HCT116 (cell line): ENCODE measurements at regions not wholly inside any gene's neighbourhood (a gene's known extent, or its start where the extent isn't known, plus 50 kb on each side); places are given as distances from the start of the nearest gene placed in this dataset.

Experiments
- ATAC-seq: fragments of 200-7000 bp; cut with Tn5 transposase; 2 replicates; pipeline ENCODE4 v1.9.1; 2020; ENCODE audit warnings: mild to moderate bottlenecking, moderate library complexity
- BruUV-seq: library from RNA; stranded (reverse); fragments of 400-500 nt; replicated peaks from 2 replicates; lab custom pipeline; 2021; lab: Mats Ljungman, UMichigan
- CTCF ChIA-PET: fragments of 300-600 bp; sonication (Branson Sonifier 250); formaldehyde crosslinking; loops from one replicate; lab custom pipeline; 2021; ENCODE audit warnings: antibody characterized with exemption; lab: Charles Lee
- POLR2A ChIA-PET: fragments of 300-600, 350-600 bp; sonication (Branson Sonifier 250); formaldehyde crosslinking; loops from one replicate; lab custom pipeline; 2021; ENCODE audit warnings: antibody characterized with exemption; lab: Charles Lee
- RAD21 ChIA-PET, 2 experiments: fragments of 300-600 bp; sonication (Branson Sonifier 250); formaldehyde crosslinking; loops; one replicate each; lab custom pipeline; 2023; ENCODE audit warnings: low total read pairs in 2 of 2; ENCODE audit not compliant: uncharacterized antibody in 2 of 2, unreplicated experiment in 2 of 2, low non-redundant PET in 1 of 2; lab: Charles Lee
- DNase-seq: peaks from one replicate; pipeline ENCODE4 v3.0.0-alpha.2; 2010; ENCODE audit warnings: low read depth, low spot score
- H2AFZ ChIP-seq: fragments of 200-600 bp; shearing (Covaris generic), sonication (generic); 2 replicates; pipeline ENCODE4 v1.6.1; 2017; ENCODE audit warnings: low read depth, mixed run types, mixed read lengths, antibody characterized with exemption, low read length; ENCODE audit not compliant: poor library complexity, severe bottlenecking
- H3K27ac ChIP-seq: 2 replicates; pipeline ENCODE4 v1.5.1; 2012; ENCODE audit warnings: low read depth, low read length
- H3K27me3 ChIP-seq: fragments of 200-600 bp; sonication (generic); 2 replicates; pipeline ENCODE4 v1.6.1; 2016; ENCODE audit warnings: mixed run types, low read length, mixed read lengths; ENCODE audit not compliant: insufficient read depth
- H3K36me3 ChIP-seq, 2 experiments: fragments of 200-500 bp in 1 of 2; fragments of 200-600 bp in 1 of 2; sonication (Bioruptor generic) in 1 of 2; sonication (generic) in 1 of 2; 2 replicates each; pipeline versions ENCODE4 v1.5.1 to v1.6.1; 2014 to 2016; ENCODE audit warnings: low read length in 2 of 2, inconsistent platforms in 1 of 2, mixed read lengths in 1 of 2, mixed run types in 1 of 2; ENCODE audit not compliant: insufficient read depth in 2 of 2, control insufficient read depth in 1 of 2
- H3K4me1 ChIP-seq, 2 experiments: fragments of 200-600 bp in 1 of 2; sonication (generic) in 1 of 2; 2 replicates each; pipeline versions ENCODE4 v1.5.1 to v1.6.1; 2012 to 2017; ENCODE audit warnings: low read length in 2 of 2, inconsistent platforms in 1 of 2, mild to moderate bottlenecking in 1 of 2, mixed read lengths in 1 of 2, mixed run types in 1 of 2, moderate library complexity in 1 of 2; ENCODE audit not compliant: insufficient read depth in 2 of 2, control insufficient read depth in 1 of 2
- H3K4me2 ChIP-seq: fragments of 200-600 bp; sonication (generic); 2 replicates; pipeline ENCODE4 v1.6.1; 2017; ENCODE audit warnings: mixed run types, low read length, mixed read lengths
- H3K4me3 ChIP-seq, 2 experiments: fragments of 200-600 bp in 1 of 2; sonication (generic) in 1 of 2; replicated peaks in 1 of 2; 2 replicates each; pipeline ENCODE4 v1.5.1; 2011 to 2016; ENCODE audit warnings: low read length in 2 of 2, control low read depth in 1 of 2, low read depth in 1 of 2, mild to moderate bottlenecking in 1 of 2, mixed read lengths in 1 of 2, mixed run types in 1 of 2
- H3K79me2 ChIP-seq: fragments of 200-600 bp; sonication (generic); 2 replicates; pipeline ENCODE4 v1.6.1; 2017; ENCODE audit warnings: mild to moderate bottlenecking, mixed run types, low read length, moderate library complexity, mixed read lengths; ENCODE audit not compliant: insufficient read depth
- H3K9ac ChIP-seq: fragments of 200-600 bp; sonication (generic); 2 replicates; pipeline ENCODE4 v1.6.1; 2016; ENCODE audit warnings: low read length, mixed read lengths
- H3K9me2 ChIP-seq: fragments of 200-600 bp; sonication (generic), shearing (Covaris generic); 2 replicates; pipeline ENCODE4 v1.6.1; 2017; ENCODE audit warnings: mixed run types, mild to moderate bottlenecking, moderate library complexity; ENCODE audit not compliant: insufficient read depth
- H3K9me3 ChIP-seq, 2 experiments: fragments of 200-500 bp in 1 of 2; fragments of 200-600 bp in 1 of 2; sonication (Bioruptor generic) in 1 of 2; sonication (generic) in 1 of 2; 2 replicates each; pipeline ENCODE4 v1.6.1; 2014 to 2017; ENCODE audit warnings: low read length in 2 of 2, mixed read lengths in 2 of 2, inconsistent platforms in 1 of 2, low read depth in 1 of 2, mild to moderate bottlenecking in 1 of 2, mixed run types in 1 of 2, moderate library complexity in 1 of 2; ENCODE audit not compliant: control insufficient read depth in 1 of 2, insufficient read depth in 1 of 2
- H4K20me1 ChIP-seq: fragments of 200-600 bp; sonication (generic), shearing (Covaris generic); 2 replicates; pipeline ENCODE4 v1.6.1; 2017; ENCODE audit warnings: mixed run types, mild to moderate bottlenecking, moderate library complexity; ENCODE audit not compliant: insufficient read depth
- ATF3 ChIP-seq: IDR thresholded peaks from 2 replicates; pipeline ENCODE4 v1.6.1; 2012
- CBX3 ChIP-seq: IDR thresholded peaks from 2 replicates; pipeline ENCODE4 v1.6.1; 2012; ENCODE audit warnings: low read depth
- CEBPB ChIP-seq: IDR thresholded peaks from 2 replicates; pipeline ENCODE4 v1.6.1; 2012; ENCODE audit warnings: low read depth
- CTCF ChIP-seq, 3 experiments: fragments of 200-600 bp in 1 of 3; sonication (generic) in 1 of 3; IDR thresholded peaks in 2 of 3; conservative IDR thresholded peaks in 1 of 3; 2 replicates each; pipeline ENCODE4 v1.5.1; 2012 to 2017; ENCODE audit warnings: low read depth in 2 of 3, low read length in 2 of 3, antibody characterized with exemption in 1 of 3, borderline replicate concordance in 1 of 3, control low read depth in 1 of 3, mild to moderate bottlenecking in 1 of 3, mixed read lengths in 1 of 3, mixed run types in 1 of 3, moderate library complexity in 1 of 3; ENCODE audit not compliant: insufficient read depth in 1 of 3
- EGR1 ChIP-seq: IDR thresholded peaks from 2 replicates; pipeline ENCODE4 v1.6.1; 2012; ENCODE audit warnings: low read depth
- EZH2 ChIP-seq: fragments of 200-600 bp; sonication (generic); IDR thresholded peaks from 2 replicates; pipeline ENCODE4 v1.6.1; 2017; ENCODE audit warnings: antibody characterized with exemption, mixed run types
- EZH2phosphoT487 ChIP-seq: fragments of 200-600 bp; IDR thresholded peaks from 2 replicates; pipeline ENCODE4 v1.6.1; 2018; ENCODE audit warnings: antibody characterized with exemption, borderline replicate concordance
- FOSL1 ChIP-seq: IDR thresholded peaks from 2 replicates; pipeline ENCODE4 v1.6.1; 2012; ENCODE audit warnings: low read depth
- JUND ChIP-seq: IDR thresholded peaks from 2 replicates; pipeline ENCODE4 v1.6.1; 2012
- POLR2A ChIP-seq: IDR thresholded peaks from 2 replicates; pipeline ENCODE4 v1.7.0; 2011; ENCODE audit warnings: borderline replicate concordance; ENCODE audit not compliant: insufficient read depth, insufficient read length; ENCODE audit errors: extremely low read depth
- POLR2AphosphoS5 ChIP-seq: IDR thresholded peaks from 2 replicates; pipeline ENCODE4 v1.6.1; 2011; ENCODE audit warnings: mild to moderate bottlenecking, low read depth, low read length, moderate library complexity
- RAD21 ChIP-seq: IDR thresholded peaks from 2 replicates; pipeline ENCODE4 v1.6.1; 2012; ENCODE audit warnings: low read depth, mild to moderate bottlenecking
- SIN3A ChIP-seq: IDR thresholded peaks from 2 replicates; pipeline ENCODE4 v1.6.1; 2012; ENCODE audit warnings: low read depth
- SP1 ChIP-seq: IDR thresholded peaks from 2 replicates; pipeline ENCODE4 v1.6.1; 2012; ENCODE audit warnings: low read depth
- SRF ChIP-seq: IDR thresholded peaks from 2 replicates; pipeline ENCODE4 v1.6.1; 2012; ENCODE audit warnings: low read depth
- TCF7L2 ChIP-seq: IDR thresholded peaks from 2 replicates; pipeline ENCODE4 v1.7.0; 2011; ENCODE audit warnings: borderline replicate concordance, inconsistent platforms; ENCODE audit not compliant: insufficient read depth, insufficient read length; ENCODE audit errors: extremely low read depth
- YY1 ChIP-seq: IDR thresholded peaks from 2 replicates; pipeline ENCODE4 v1.6.1; 2011; ENCODE audit warnings: low read length, low read depth, moderate library complexity, mild to moderate bottlenecking; ENCODE audit not compliant: insufficient replicate concordance; ENCODE audit errors: extremely low read depth
- ZFX ChIP-seq: fragments of 450-650 bp; IDR thresholded peaks from 2 replicates; pipeline ENCODE4 v1.6.1; 2017
- ZNF274 ChIP-seq: fragments of 200-500 bp; sonication (Bioruptor generic); IDR thresholded peaks from 2 replicates; pipeline ENCODE4 v1.6.1; 2014; ENCODE audit warnings: mild to moderate bottlenecking, low read depth, low read length, inconsistent platforms
- intact Hi-C: fragments of 100-400 bp; cut with micrococcal nuclease; formaldehyde crosslinking; loops from 2 replicates; pipeline ENCODE4 v1.10.0; 2022

GRCh38 chr17:63040816-63041215 is 74.8 kb downstream of the TANC2 start:
- no peaks in the 10 kb centered on the region for H3K27me3 ChIP-seq
- H3K9ac ChIP-seq: no peak overlapping the region
- H2AFZ ChIP-seq: no peak overlapping the region
- CTCF ChIA-PET: interaction anchor here (1.1 kb wide), 1 partner anchor 46 kb away, joined by 3 read pairs; no protein-coding TSS in a partner anchor
- H4K20me1 ChIP-seq: no peaks in the 10 kb centered on the region
- H3K36me3 ChIP-seq: no peaks in the 10 kb centered on the region
- H3K4me3 ChIP-seq: no peak overlapping the region
- BruUV-seq: no TSS peak
- H3K27ac ChIP-seq: no peak overlapping the region
- ATAC-seq (no peak), DNase-seq (no peak)
- TF ChIP-seq SIN3A (0 out of 2 replicates have a peak, but pooled peaks have one; percentile 10), ZFX (no peak), SP1 (no peak), EGR1 (no peak), EZH2phosphoT487 (no peak), JUND (no peak)
- peaks cover 21 to 26% of the 10 kb centered on the region in 2 experiments for H3K4me1 ChIP-seq
- intact Hi-C loops: no loop called here
- no peaks in the 10 kb centered on the region; the same call in 1 of the 2 replicates for H3K9me2 ChIP-seq
- RAD21 ChIA-PET: no interaction called here
- H3K4me2 ChIP-seq: peak overlapping the region; percentile 77
- H3K9me3 ChIP-seq: no peaks in the 10 kb centered on the region
- H3K79me2 ChIP-seq: peaks cover 11% of the 10 kb centered on the region
- POLR2A ChIA-PET: no interaction called here

- no TSS peak for BruUV-seq
- H3K27me3 ChIP-seq: no peaks in the 10 kb centered on the region
- no peaks in the 10 kb centered on the region for H3K36me3 ChIP-seq
- RAD21 ChIA-PET: no interaction called here
- no peak overlapping the region for H3K27ac ChIP-seq
- H3K79me2 ChIP-seq: peaks cover 11% of the 10 kb centered on the region
- no peaks in the 10 kb centered on the region for H4K20me1 ChIP-seq
- H3K4me3 ChIP-seq: no peak overlapping the region
- no peak overlapping the region for H2AFZ ChIP-seq
- DNase-seq: no peak
- H3K9ac ChIP-seq: no peak overlapping the region
- ATAC-seq: no peak
- H3K4me2 ChIP-seq: peak overlapping the region; percentile 77; the same call in 1 of the 2 replicates
- H3K9me3 ChIP-seq: no peaks in the 10 kb centered on the region
- CTCF ChIA-PET: no interaction called here
- POLR2A ChIA-PET: interaction anchor here (1.4 kb wide), 1 partner anchor 8 kb away, joined by 4 read pairs; no protein-coding TSS in a partner anchor
- H3K4me1 ChIP-seq: peaks cover 19 to 22% of the 10 kb centered on the region in 2 experiments
- no peaks in the 10 kb centered on the region; the same call in 1 of the 2 replicates for H3K9me2 ChIP-seq
- intact Hi-C loops: no loop called here
- TF ChIP-seq RAD21: no peak
- no peak for TF ChIP-seq POLR2AphosphoS5
- no peak for TF ChIP-seq YY1
- no peak for TF ChIP-seq CEBPB
- TF ChIP-seq POLR2A: no peak
- TF ChIP-seq EZH2: no peak
- no peak for TF ChIP-seq ATF3
- TF ChIP-seq JUND: no peak
- no peak for TF ChIP-seq FOSL1
- no peak for TF ChIP-seq EGR1
- TF ChIP-seq ZFX: no peak
- no peak for TF ChIP-seq CTCF (IDR thresholded peaks at IDR 0.05 in 2 of 3, conservative IDR thresholded peaks at IDR 0.05 in 1 of 3; ENCODE audit: borderline replicate concordance in 1 of 3, insufficient read depth in 1 of 3, low read depth in 2 of 3, low read length in 2 of 3)
- TF ChIP-seq EZH2phosphoT487: no peak
- no peak for TF ChIP-seq SP1
- no peak for TF ChIP-seq ZNF274
- no peak for TF ChIP-seq SRF
- TF ChIP-seq CBX3: no peak
- no peak for TF ChIP-seq TCF7L2
- TF ChIP-seq SIN3A: no peak
Measured at GRCh38 chr17:63041251-63041650, 75.2 kb downstream of the TANC2 start.
